Body of pancreas (tissue), 4 donors: ENCODE measurements at regions not wholly inside any gene's neighbourhood (a gene's known extent, or its start where the extent isn't known, plus 50 kb on each side); places are given as distances from the start of the nearest gene placed in this dataset.

Experiments
- ATAC-seq: fragments of 150-250 bp; one replicate; pipeline ENCODE4 v1.9.1; 2016
- DNase-seq, 4 donors: peaks; one replicate each; pipeline ENCODE4 v3.0.0-alpha.2; 2019
- H3K27ac ChIP-seq, 4 donors: fragments of 200-600 bp; sonication (generic); 1 replicate in 3 of 4; 2 replicates in 1 of 4; pipeline versions ENCODE4 v1.5.1 to v1.6.1; 2016 to 2019; ENCODE audit warnings: mild to moderate bottlenecking in 1 of 4, mixed read lengths in 1 of 4, moderate library complexity in 1 of 4
- H3K27me3 ChIP-seq, 2 donors: fragments of 200-600 bp; sonication (generic); one replicate each; pipeline ENCODE4 v1.6.0; 2016; ENCODE audit warnings: mild to moderate bottlenecking in 1 of 2
- H3K36me3 ChIP-seq, 2 donors: fragments of 200-600 bp; sonication (generic); replicated peaks in 1 of 2; 2 replicates each; pipeline ENCODE4 v1.5.1; 2016; ENCODE audit warnings: low read depth in 2 of 2; ENCODE audit not compliant: insufficient read depth in 1 of 2
- H3K4me1 ChIP-seq: fragments of 200-600 bp; sonication (generic); one replicate; pipeline ENCODE4 v1.6.0; 2016
- H3K4me3 ChIP-seq, 2 donors: fragments of 200-600 bp; sonication (generic); 1 replicate in 1 of 2; 2 replicates in 1 of 2; pipeline ENCODE4 v1.5.1; 2016 to 2019
- H3K9me3 ChIP-seq, 3 donors: fragments of 200-600 bp; sonication (generic); 1 replicate in 2 of 3; 2 replicates in 1 of 3; pipeline ENCODE4 v1.5.1; 2016
- CTCF ChIP-seq, 7 experiments: fragments of 450-650 bp in 4 of 7; fragments of 200-600 bp in 3 of 7; sonication (generic) in 3 of 7; IDR thresholded peaks; one replicate each; pipeline ENCODE4 v1.5.1; 2016 to 2019; ENCODE audit warnings: antibody characterized with exemption in 7 of 7
- POLR2A ChIP-seq, 3 donors: fragments of 450-650 bp; IDR thresholded peaks; one replicate each; pipeline ENCODE4 v1.6.1; 2016; ENCODE audit warnings: antibody characterized with exemption in 3 of 3, mild to moderate bottlenecking in 2 of 3
- WGBS, 2 donors: methylation state at CpG; one replicate each; pipeline ENCODE4 v1.1.5; 2017; 5-methylcytosine and 5-hydroxymethylcytosine counted together
- intact Hi-C: fragments of 100-400 bp; cut with DNase I; formaldehyde crosslinking; loops from one replicate; pipeline ENCODE4 v1.15.1; 2023

GRCh38 chr4:135210341-135210740, 1008.8 kb upstream of the PABPC4L start:
- no peaks in the 10 kb centered on the region for H3K9me3 ChIP-seq
- H3K27ac ChIP-seq = no peak overlapping the region
- DNase-seq (no peak), ATAC-seq (no peak)
- H3K36me3 ChIP-seq = no peaks in the 10 kb centered on the region
- no peak overlapping the region for H3K4me3 ChIP-seq
- TF ChIP-seq POLR2A (IDR thresholded peaks at IDR 0.05) (no peak), CTCF (IDR thresholded peaks at IDR 0.05) (no peak)
- intact Hi-C loops = no loop called here
- no peaks in the 10 kb centered on the region for H3K4me1 ChIP-seq
- WGBS, 2 donors = 57 to 66% methylated on average over 5 of the region's 5 CpGs
- no peaks in the 10 kb centered on the region for H3K27me3 ChIP-seq

GRCh38 chr4:135207531-135207930, 1005.9 kb upstream of the PABPC4L start:
- H3K9me3 ChIP-seq = no peaks in the 10 kb centered on the region
- no peaks in the 10 kb centered on the region for H3K27me3 ChIP-seq
- no peak overlapping the region for H3K4me3 ChIP-seq
- DNase-seq (no peak), ATAC-seq (no peak)
- no peaks in the 10 kb centered on the region for H3K4me1 ChIP-seq
- TF ChIP-seq POLR2A (IDR thresholded peaks at IDR 0.05) = no peak
- TF ChIP-seq CTCF (IDR thresholded peaks at IDR 0.05) = no peak
- no peaks in the 10 kb centered on the region for H3K36me3 ChIP-seq
- no peak overlapping the region for H3K27ac ChIP-seq
- intact Hi-C loops = no loop called here

- TF ChIP-seq POLR2A (IDR thresholded peaks at IDR 0.05) (no peak), CTCF (IDR thresholded peaks at IDR 0.05) (no peak)
- DNase-seq (no peak), ATAC-seq (no peak)
- H3K4me1 ChIP-seq = no peaks in the 10 kb centered on the region
- intact Hi-C loops = no loop called here
- H3K27ac ChIP-seq = no peak overlapping the region
- H3K4me3 ChIP-seq = no peak overlapping the region
- WGBS, 2 donors = 38 to 51% methylated on average over 3 of the region's 3 CpGs
- H3K36me3 ChIP-seq = no peaks in the 10 kb centered on the region
- no peaks in the 10 kb centered on the region for H3K9me3 ChIP-seq
- H3K27me3 ChIP-seq = no peaks in the 10 kb centered on the region
These were observed 1002.7 kb upstream of the PABPC4L start for GRCh38 chr4:135204311-135204710.

GRCh38 chr4:135201081-135201480, 999.5 kb upstream of the PABPC4L start:
- Histone ChIP-seq H3K9me3 (no peaks in the 10 kb centered on the region), H3K27me3 (no peaks in the 10 kb centered on the region), H3K36me3 (no peaks in the 10 kb centered on the region), H3K27ac (no peak overlapping the region), H3K4me1 (no peaks in the 10 kb centered on the region), H3K4me3 (no peak overlapping the region)
- ATAC-seq = no peak
- intact Hi-C loops = no loop called here
- TF ChIP-seq POLR2A (IDR thresholded peaks at IDR 0.05) = no peak
- TF ChIP-seq CTCF (IDR thresholded peaks at IDR 0.05) = no peak
- no peak for DNase-seq
- WGBS, 2 donors = 69 to 74% methylated on average over 5 of the region's 5 CpGs

- no peak for DNase-seq
- H3K4me1 ChIP-seq = no peaks in the 10 kb centered on the region
- no peak overlapping the region for H3K27ac ChIP-seq
- H3K9me3 ChIP-seq = no peaks in the 10 kb centered on the region
- H3K27me3 ChIP-seq = no peaks in the 10 kb centered on the region
- no peak for ATAC-seq
- intact Hi-C loops = no loop called here
- 9 to 13% methylated on average over 1 of the region's 1 CpG for WGBS, 2 donors
- TF ChIP-seq POLR2A (IDR thresholded peaks at IDR 0.05) = no peak
- no peak for TF ChIP-seq CTCF (IDR thresholded peaks at IDR 0.05)
- no peaks in the 10 kb centered on the region for H3K36me3 ChIP-seq
- no peak overlapping the region for H3K4me3 ChIP-seq
These were observed 996.1 kb upstream of the PABPC4L start for GRCh38 chr4:135197641-135198040.
